ENCODE measurements at regions not wholly inside any gene's neighbourhood (a gene's known extent, or its start where the extent isn't known, plus 50 kb on each side); places are given as distances from the start of the nearest gene placed in this dataset.

DNA sequence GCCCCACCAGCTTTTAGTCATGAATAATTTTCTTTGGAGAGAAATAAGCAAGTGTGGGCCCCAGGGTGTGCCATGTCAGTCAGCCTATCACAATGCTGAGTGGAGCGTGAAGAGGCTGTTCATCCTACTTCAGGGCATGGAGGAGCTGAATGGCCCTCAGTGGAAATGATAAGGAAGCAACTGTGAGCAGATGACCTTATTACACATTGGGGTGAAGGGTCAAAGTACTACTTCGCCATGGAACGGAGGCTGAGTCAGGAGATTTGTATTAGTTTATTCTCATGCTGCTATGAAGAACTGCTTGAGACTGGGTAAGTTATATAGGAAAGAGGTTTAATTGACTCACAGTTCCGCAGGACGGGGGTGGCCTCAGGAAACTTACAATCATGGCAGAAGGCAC lies 231.0 kb upstream of the ADAMTS16 start:
- Histone ChIP-seq H3K4me3 (ENCODE audit: low read depth, low read length) (no peak overlapping the region), H3K27me3 (replicated peaks) (no peaks in the 10 kb centered on the region), H3K36me3 (replicated peaks) (no peaks in the 10 kb centered on the region), H3K27ac (no peak overlapping the region)
- in situ Hi-C loops (cut with HindIII; ENCODE audit: low pct_ligation_motif_present, low sequenced_read_pairs): no loop called here
- TF ChIP-seq, protein P1, sequence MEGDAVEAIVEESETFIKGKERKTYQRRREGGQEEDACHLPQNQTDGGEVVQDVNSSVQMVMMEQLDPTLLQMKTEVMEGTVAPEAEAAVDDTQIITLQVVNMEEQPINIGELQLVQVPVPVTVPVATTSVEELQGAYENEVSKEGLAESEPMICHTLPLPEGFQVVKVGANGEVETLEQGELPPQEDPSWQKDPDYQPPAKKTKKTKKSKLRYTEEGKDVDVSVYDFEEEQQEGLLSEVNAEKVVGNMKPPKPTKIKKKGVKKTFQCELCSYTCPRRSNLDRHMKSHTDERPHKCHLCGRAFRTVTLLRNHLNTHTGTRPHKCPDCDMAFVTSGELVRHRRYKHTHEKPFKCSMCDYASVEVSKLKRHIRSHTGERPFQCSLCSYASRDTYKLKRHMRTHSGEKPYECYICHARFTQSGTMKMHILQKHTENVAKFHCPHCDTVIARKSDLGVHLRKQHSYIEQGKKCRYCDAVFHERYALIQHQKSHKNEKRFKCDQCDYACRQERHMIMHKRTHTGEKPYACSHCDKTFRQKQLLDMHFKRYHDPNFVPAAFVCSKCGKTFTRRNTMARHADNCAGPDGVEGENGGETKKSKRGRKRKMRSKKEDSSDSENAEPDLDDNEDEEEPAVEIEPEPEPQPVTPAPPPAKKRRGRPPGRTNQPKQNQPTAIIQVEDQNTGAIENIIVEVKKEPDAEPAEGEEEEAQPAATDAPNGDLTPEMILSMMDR (IDR thresholded peaks at IDR 0.05; ENCODE audit: low read depth, low read length, missing control alignments): no peak
- no peak for DNase-seq

DNA sequence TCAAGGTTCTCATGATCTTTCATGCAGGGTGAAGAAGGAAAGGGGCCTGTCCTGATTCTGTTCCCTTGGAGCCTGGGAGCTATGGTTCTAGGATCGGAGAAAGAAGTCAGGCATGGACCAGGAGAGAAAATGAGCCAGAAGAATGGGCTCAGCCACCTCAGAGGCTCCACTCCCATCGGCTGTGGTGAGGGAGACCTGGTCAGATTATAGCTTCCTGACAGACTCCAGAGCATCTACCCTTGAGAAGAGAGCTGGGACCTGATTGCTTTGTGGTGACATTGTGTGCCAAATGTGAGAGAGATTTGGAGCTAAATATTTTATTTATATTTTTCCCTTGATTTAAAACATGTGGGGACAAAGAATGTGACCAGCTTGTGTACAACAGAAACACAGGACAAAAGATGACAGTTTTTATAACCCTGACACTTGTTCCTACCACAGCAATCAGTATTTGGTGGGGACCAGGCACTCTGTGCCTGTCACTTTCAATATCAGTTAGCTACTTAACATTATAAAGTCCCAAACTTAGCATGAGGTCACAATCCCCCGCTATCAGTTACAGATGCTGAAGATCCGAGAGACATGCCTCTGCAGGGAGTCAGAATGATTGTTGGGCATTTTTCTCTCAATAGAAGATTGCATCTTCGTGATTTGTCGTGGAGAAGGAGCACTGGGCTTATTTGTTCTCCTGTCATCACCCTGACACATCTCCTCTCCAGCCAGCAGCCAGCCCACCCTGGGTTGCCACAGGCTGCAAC lies 228.3 kb upstream of the ADAMTS16 start:
- H3K4me3 ChIP-seq (ENCODE audit: low read depth, low read length): no peak overlapping the region
- in situ Hi-C loops (cut with HindIII; ENCODE audit: low pct_ligation_motif_present, low sequenced_read_pairs): no loop called here
- H3K36me3 ChIP-seq (replicated peaks): no peaks in the 10 kb centered on the region
- DNase-seq: no peak
- TF ChIP-seq, protein P1 (IDR thresholded peaks at IDR 0.05; ENCODE audit: low read depth, low read length, missing control alignments): no peak
- no peaks in the 10 kb centered on the region for H3K27me3 ChIP-seq (replicated peaks)
- H3K27ac ChIP-seq: no peak overlapping the region

DNA sequence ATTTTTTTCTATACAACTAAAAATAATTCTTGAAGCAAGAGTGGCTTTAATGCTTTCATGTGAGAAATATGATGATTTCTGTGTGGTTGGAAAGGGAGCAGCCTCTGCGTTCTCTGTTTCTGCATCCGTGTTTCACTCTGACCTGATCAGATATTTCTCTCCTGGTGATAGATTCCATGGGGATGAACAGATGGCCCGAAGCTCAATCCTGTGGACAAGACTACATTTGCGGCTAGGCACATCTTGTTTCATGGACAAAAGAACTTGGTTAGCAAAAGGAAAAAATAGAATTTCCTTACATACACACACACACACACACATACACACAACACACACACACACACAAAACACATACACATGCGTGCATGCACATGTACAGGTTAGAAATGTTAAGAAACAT lies 218.2 kb upstream of the ADAMTS16 start:
- in situ Hi-C loops (cut with HindIII; ENCODE audit: low pct_ligation_motif_present, low sequenced_read_pairs): no loop called here
- Histone ChIP-seq H3K36me3 (replicated peaks) (no peaks in the 10 kb centered on the region), H3K27ac (no peak overlapping the region), H3K4me3 (ENCODE audit: low read depth, low read length) (no peak overlapping the region), H3K27me3 (replicated peaks) (no peaks in the 10 kb centered on the region)
- TF ChIP-seq, protein P1 (IDR thresholded peaks at IDR 0.05; ENCODE audit: low read depth, low read length, missing control alignments): no peak
- no peak for DNase-seq

- H3K36me3 ChIP-seq (replicated peaks): no peaks in the 10 kb centered on the region
- no peaks in the 10 kb centered on the region for H3K27me3 ChIP-seq (replicated peaks)
- in situ Hi-C loops (cut with HindIII; ENCODE audit: low pct_ligation_motif_present, low sequenced_read_pairs): no loop called here
- no peak overlapping the region for H3K27ac ChIP-seq
- H3K4me3 ChIP-seq (ENCODE audit: low read depth, low read length): no peak overlapping the region
- DNase-seq: peak; percentile 0
- TF ChIP-seq, protein P1 (IDR thresholded peaks at IDR 0.05; ENCODE audit: low read depth, low read length, missing control alignments): no peak
Measured at GRCh38 chr5:4924577-4924976, 215.6 kb upstream of the ADAMTS16 start.

DNA sequence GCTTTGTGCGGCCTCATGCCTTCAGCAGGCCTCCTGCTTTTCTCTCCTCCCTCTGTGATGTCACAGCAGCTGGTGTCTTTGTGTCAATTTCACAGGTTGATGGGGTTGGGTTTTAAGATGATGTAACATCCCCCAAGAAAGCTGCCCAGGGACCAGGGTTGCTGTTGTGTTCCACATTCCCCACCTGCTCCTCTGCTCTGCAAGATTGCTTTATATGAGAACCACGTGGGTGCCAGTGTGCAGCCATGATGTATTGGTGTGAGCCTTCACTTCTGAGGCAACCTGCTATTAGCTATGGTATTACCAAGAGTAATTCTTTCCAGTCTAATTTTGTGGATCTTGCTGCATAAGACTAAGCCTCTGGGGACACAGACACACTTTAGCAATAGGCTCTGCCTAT lies 213.0 kb upstream of the ADAMTS16 start:
- no peaks in the 10 kb centered on the region for H3K36me3 ChIP-seq (replicated peaks)
- H3K27me3 ChIP-seq (replicated peaks): no peaks in the 10 kb centered on the region
- TF ChIP-seq, protein P1 (IDR thresholded peaks at IDR 0.05; ENCODE audit: low read depth, low read length, missing control alignments): no peak
- no peak overlapping the region for H3K4me3 ChIP-seq (ENCODE audit: low read depth, low read length)
- in situ Hi-C loops (cut with HindIII; ENCODE audit: low pct_ligation_motif_present, low sequenced_read_pairs): no loop called here
- no peak for DNase-seq
- no peak overlapping the region for H3K27ac ChIP-seq

- no peaks in the 10 kb centered on the region for H3K36me3 ChIP-seq (replicated peaks)
- in situ Hi-C loops (cut with HindIII; ENCODE audit: low pct_ligation_motif_present, low sequenced_read_pairs): no loop called here
- no peak for DNase-seq
- TF ChIP-seq, protein P1 (IDR thresholded peaks at IDR 0.05; ENCODE audit: low read depth, low read length, missing control alignments): no peak
- no peaks in the 10 kb centered on the region for H3K27me3 ChIP-seq (replicated peaks)
- H3K4me3 ChIP-seq (ENCODE audit: low read depth, low read length): no peak overlapping the region
- H3K27ac ChIP-seq: no peak overlapping the region
Measured at GRCh38 chr5:4928409-4928808, 211.7 kb upstream of the ADAMTS16 start.
